ENCODE measurements at regions not wholly inside any gene's neighbourhood (a gene's known extent, or its start where the extent isn't known, plus 50 kb on each side); places are given as distances from the start of the nearest gene placed in this dataset.

- ATAC-seq: no peak
- TF ChIP-seq CSRNP3 (CRISPR knock-in tag; IDR thresholded peaks at IDR 0.05) (no peak), OSR1 (CRISPR knock-in tag; IDR thresholded peaks at IDR 0.05) (no peak), ISL1 (CRISPR knock-in tag; IDR thresholded peaks at IDR 0.05) (no peak), POU6F1 (CRISPR knock-in tag; IDR thresholded peaks at IDR 0.05; ENCODE audit: borderline replicate concordance, low read depth) (no peak), CSDC2 (CRISPR knock-in tag; IDR thresholded peaks at IDR 0.05) (no peak), TCF4 (CRISPR knock-in tag; IDR thresholded peaks at IDR 0.05; ENCODE audit: borderline replicate concordance) (no peak)
These were observed 63.0 kb downstream of the ZNF22 start for GRCh38 chr10:45063591-45064231.

- no peak for ATAC-seq
These were observed 64.3 kb downstream of the ZNF22 start for GRCh38 chr10:45064998-45065397.

GRCh38 chr10:45071043-45071813 lies 70.5 kb downstream of the ZNF22 start:
- ATAC-seq: no peak
- TF ChIP-seq PATZ1 (CRISPR knock-in tag; IDR thresholded peaks at IDR 0.05; ENCODE audit: borderline replicate concordance): no peak
- TF ChIP-seq SNAI2 (CRISPR knock-in tag; IDR thresholded peaks at IDR 0.05): no peak
- no peak for TF ChIP-seq ZNF70 (CRISPR knock-in tag; IDR thresholded peaks at IDR 0.05)
- TF ChIP-seq ZNF565 (CRISPR knock-in tag; conservative IDR thresholded peaks at IDR 0.05; ENCODE audit: low read depth): no peak
- no peak for TF ChIP-seq TSHZ2 (CRISPR knock-in tag; IDR thresholded peaks at IDR 0.05)
- TF ChIP-seq BACH2 (CRISPR knock-in tag; IDR thresholded peaks at IDR 0.05; ENCODE audit: borderline replicate concordance): no peak
- no peak for TF ChIP-seq ISL1 (CRISPR knock-in tag; IDR thresholded peaks at IDR 0.05)
- TF ChIP-seq OSR1 (CRISPR knock-in tag; IDR thresholded peaks at IDR 0.05): no peak

More at GRCh38 chr10:45064998-45065397, 64.3 kb downstream of the ZNF22 start:
- TF ChIP-seq ISL1 (CRISPR knock-in tag; IDR thresholded peaks at IDR 0.05): no peak
- no peak for TF ChIP-seq ZNF565 (CRISPR knock-in tag; conservative IDR thresholded peaks at IDR 0.05; ENCODE audit: low read depth)
- no peak for TF ChIP-seq TCF4 (CRISPR knock-in tag; IDR thresholded peaks at IDR 0.05; ENCODE audit: borderline replicate concordance)
- TF ChIP-seq TOX (CRISPR knock-in tag; IDR thresholded peaks at IDR 0.05; ENCODE audit: borderline replicate concordance): no peak
- TF ChIP-seq ZNF8 (CRISPR knock-in tag; IDR thresholded peaks at IDR 0.05): no peak
- no peak for TF ChIP-seq PATZ1 (CRISPR knock-in tag; IDR thresholded peaks at IDR 0.05; ENCODE audit: borderline replicate concordance)
- no peak for TF ChIP-seq ZC3H10 (CRISPR knock-in tag; IDR thresholded peaks at IDR 0.05)
- no peak for TF ChIP-seq CSDC2 (CRISPR knock-in tag; IDR thresholded peaks at IDR 0.05)
- no peak for TF ChIP-seq RARB (CRISPR knock-in tag; IDR thresholded peaks at IDR 0.05)
- TF ChIP-seq ESRRG (CRISPR knock-in tag; IDR thresholded peaks at IDR 0.05): no peak
- TF ChIP-seq BACH2 (CRISPR knock-in tag; IDR thresholded peaks at IDR 0.05; ENCODE audit: borderline replicate concordance): no peak
- TF ChIP-seq CREB5 (CRISPR knock-in tag; IDR thresholded peaks at IDR 0.05; ENCODE audit: low read depth): no peak
- no peak for TF ChIP-seq CSRNP3 (CRISPR knock-in tag; IDR thresholded peaks at IDR 0.05)
